Gastroesophageal sphincter (tissue), 4 donors: ENCODE measurements at regions not wholly inside any gene's neighbourhood (a gene's known extent, or its start where the extent isn't known, plus 50 kb on each side); places are given as distances from the start of the nearest gene placed in this dataset.

Experiments used
- ATAC-seq: fragments of 150-250 bp; one replicate; pipeline ENCODE4 v1.9.1; 2016; ENCODE audit warnings: mild to moderate bottlenecking, moderate library complexity
- H3K27ac ChIP-seq, 4 donors: fragments of 200-600 bp; sonication (generic) in 3 of 4; 1 replicate in 3 of 4; 2 replicates in 1 of 4; pipeline ENCODE4 v1.5.1; 2016 to 2019
- H3K27me3 ChIP-seq: fragments of 200-600 bp; sonication (generic); one replicate; pipeline ENCODE4 v1.5.1; 2019
- H3K36me3 ChIP-seq, 2 donors: fragments of 200-600 bp; sonication (generic); one replicate each; pipeline ENCODE4 v1.5.1; 2019; ENCODE audit warnings: control low read depth in 1 of 2
- H3K4me1 ChIP-seq, 3 donors: fragments of 200-600 bp; sonication (generic); 1 replicate in 2 of 3; 2 replicates in 1 of 3; pipeline ENCODE4 v1.5.1; 2016 to 2019; ENCODE audit warnings: control low read depth in 2 of 3
- H3K4me3 ChIP-seq, 2 donors: fragments of 200-600 bp; sonication (generic); one replicate each; pipeline ENCODE4 v1.5.1; 2019; ENCODE audit warnings: mild to moderate bottlenecking in 1 of 2, moderate library complexity in 1 of 2
- H3K9me3 ChIP-seq, 3 donors: fragments of 200-600 bp; sonication (generic); one replicate each; pipeline ENCODE4 v1.5.1; 2017 to 2019; ENCODE audit warnings: control low read depth in 2 of 3
- CTCF ChIP-seq, 4 experiments: fragments of 200-600 bp in 2 of 4; fragments of 450-650 bp in 2 of 4; sonication (generic) in 1 of 4; IDR thresholded peaks; one replicate each; pipeline ENCODE4 v1.5.1; 2017 to 2019; ENCODE audit warnings: antibody characterized with exemption in 4 of 4, mild to moderate bottlenecking in 2 of 4, moderate library complexity in 2 of 4
- EP300 ChIP-seq: sonication (generic); formaldehyde crosslinking; IDR thresholded peaks from one replicate; pipeline ENCODE4 v1.6.1; 2017; ENCODE audit warnings: antibody characterized with exemption, mild to moderate bottlenecking
- POLR2A ChIP-seq, 2 donors: fragments of 450-650 bp; IDR thresholded peaks; one replicate each; pipeline ENCODE4 v1.6.1; 2017; ENCODE audit warnings: antibody characterized with exemption in 2 of 2, mild to moderate bottlenecking in 2 of 2, moderate library complexity in 1 of 2
- POLR2AphosphoS5 ChIP-seq: sonication (generic); formaldehyde crosslinking; IDR thresholded peaks from one replicate; pipeline ENCODE4 v1.6.1; 2017; ENCODE audit warnings: antibody characterized with exemption
- WGBS, 2 donors: methylation state at CpG; one replicate each; pipeline ENCODE4 v1.1.5; 2018; ENCODE audit warnings: low coverage in 1 of 2; 5-methylcytosine and 5-hydroxymethylcytosine counted together

- H3K4me3 ChIP-seq: no peak overlapping the region
- no peaks in the 10 kb centered on the region for H3K36me3 ChIP-seq
- ATAC-seq: no peak
- TF ChIP-seq CTCF (IDR thresholded peaks at IDR 0.05) (no peak), POLR2AphosphoS5 (no peak), EP300 (no peak), POLR2A (IDR thresholded peaks at IDR 0.05) (no peak)
- H3K9me3 ChIP-seq: no peaks in the 10 kb centered on the region
- no peak overlapping the region for H3K27ac ChIP-seq
- no peaks in the 10 kb centered on the region for H3K4me1 ChIP-seq
- H3K27me3 ChIP-seq: no peaks in the 10 kb centered on the region
- WGBS, 2 donors: 82 to 100% methylated on average over 2 of the region's 2 CpGs
Observed at GRCh38 chr12:84605983-84606382, 306.6 kb downstream of the SLC6A15 start.

GRCh38 chr12:84604551-84604950 lies 308.0 kb downstream of the SLC6A15 start:
- no peak for ATAC-seq
- TF ChIP-seq POLR2AphosphoS5 (no peak), POLR2A (IDR thresholded peaks at IDR 0.05) (no peak), CTCF (IDR thresholded peaks at IDR 0.05) (no peak), EP300 (no peak)

GRCh38 chr12:84603484-84604248 lies 308.9 kb downstream of the SLC6A15 start:
- no peak for ATAC-seq
- Histone ChIP-seq H3K4me1 (no peaks in the 10 kb centered on the region), H3K27me3 (no peaks in the 10 kb centered on the region), H3K27ac (no peak overlapping the region), H3K36me3 (no peaks in the 10 kb centered on the region), H3K4me3 (no peak overlapping the region), H3K9me3 (no peaks in the 10 kb centered on the region)
- WGBS, 2 donors: 47 to 63% methylated on average over 2 of the region's 2 CpGs
- TF ChIP-seq POLR2A (IDR thresholded peaks at IDR 0.05) (no peak), CTCF (IDR thresholded peaks at IDR 0.05) (no peak), EP300 (no peak), POLR2AphosphoS5 (no peak)

More at GRCh38 chr12:84604551-84604950, 308.0 kb downstream of the SLC6A15 start:
- H3K27me3 ChIP-seq: no peaks in the 10 kb centered on the region
- no peak overlapping the region for H3K4me3 ChIP-seq
- no peaks in the 10 kb centered on the region for H3K4me1 ChIP-seq
- no peaks in the 10 kb centered on the region for H3K9me3 ChIP-seq
- H3K36me3 ChIP-seq: no peaks in the 10 kb centered on the region
- no peak overlapping the region for H3K27ac ChIP-seq

GRCh38 chr12:84601483-84601882 lies 311.1 kb downstream of the SLC6A15 start:
- no peak for TF ChIP-seq CTCF (IDR thresholded peaks at IDR 0.05)
- TF ChIP-seq POLR2AphosphoS5: no peak
- TF ChIP-seq POLR2A (IDR thresholded peaks at IDR 0.05): no peak
- TF ChIP-seq EP300: no peak
- Histone ChIP-seq H3K9me3 (no peaks in the 10 kb centered on the region), H3K36me3 (no peaks in the 10 kb centered on the region), H3K4me3 (no peak overlapping the region), H3K4me1 (no peaks in the 10 kb centered on the region), H3K27me3 (no peaks in the 10 kb centered on the region), H3K27ac (no peak overlapping the region)
- 69 to 75% methylated on average over 3 of the region's 3 CpGs for WGBS, 2 donors
- no peak for ATAC-seq

GRCh38 chr12:84599539-84599938 lies 313.1 kb downstream of the SLC6A15 start:
- Histone ChIP-seq H3K4me1 (no peaks in the 10 kb centered on the region), H3K9me3 (no peaks in the 10 kb centered on the region), H3K36me3 (no peaks in the 10 kb centered on the region), H3K27ac (no peak overlapping the region), H3K4me3 (no peak overlapping the region), H3K27me3 (no peaks in the 10 kb centered on the region)
- TF ChIP-seq CTCF (IDR thresholded peaks at IDR 0.05) (no peak), EP300 (no peak), POLR2AphosphoS5 (no peak), POLR2A (IDR thresholded peaks at IDR 0.05) (no peak)
- no peak for ATAC-seq
- 47 to 54% methylated on average over 2 of the region's 2 CpGs for WGBS, 2 donors
